ENCODE measurements at regions not wholly inside any gene's neighbourhood (a gene's known extent, or its start where the extent isn't known, plus 50 kb on each side); places are given as distances from the start of the nearest gene placed in this dataset.
"Not testable (repeated sequence)": the region's sequence is repeated elsewhere in the genome, so short reads cannot be mapped to it uniquely, and the experiment has no call there.

DNA sequence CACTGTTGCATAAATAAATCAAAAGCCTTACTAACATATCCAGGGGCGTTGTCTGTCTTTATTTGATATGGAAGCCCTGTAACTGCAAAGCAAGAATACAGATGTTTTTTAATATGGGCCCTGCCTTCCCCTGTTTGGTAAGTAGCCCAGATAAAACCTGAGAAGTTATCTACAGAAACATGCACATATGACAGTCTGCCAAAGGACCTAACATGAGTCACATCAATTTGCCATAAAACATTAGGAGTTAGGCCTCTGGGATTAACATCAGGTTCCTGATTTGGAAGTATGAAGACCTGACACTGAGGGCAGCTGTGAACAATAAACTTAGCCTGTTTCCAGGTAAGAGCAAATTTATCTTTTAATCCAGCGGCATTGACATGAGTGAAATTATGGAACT, 1588.8 kb downstream of the REEP3 start:
- Histone ChIP-seq H3K9ac (ENCODE audit: low read length) (no peak overlapping the region), H3K4me2 (ENCODE audit: low read length) (no peak overlapping the region), H3K27me3 (ENCODE audit: low read depth, low read length) (no peaks in the 10 kb centered on the region), H4K20me1 (ENCODE audit: insufficient read depth, low read length) (no peaks in the 10 kb centered on the region), H2AFZ (ENCODE audit: low read depth, low read length) (no peak overlapping the region), H3K27ac (ENCODE audit: low read length) (no peak overlapping the region), H3K79me2 (ENCODE audit: low read length) (no peaks in the 10 kb centered on the region), H3K4me1 (ENCODE audit: low read length) (no peaks in the 10 kb centered on the region), H3K4me3 (ENCODE audit: low read length) (no peak overlapping the region), H3K36me3 (replicated peaks; ENCODE audit: low read depth, low read length) (no peaks in the 10 kb centered on the region), H3K9me3 (ENCODE audit: insufficient read depth, low read length) (no peaks in the 10 kb centered on the region)
- TF ChIP-seq EZH2phosphoT487 (IDR thresholded peaks at IDR 0.05; ENCODE audit: low read depth), result no peak
- TF ChIP-seq, protein P1, sequence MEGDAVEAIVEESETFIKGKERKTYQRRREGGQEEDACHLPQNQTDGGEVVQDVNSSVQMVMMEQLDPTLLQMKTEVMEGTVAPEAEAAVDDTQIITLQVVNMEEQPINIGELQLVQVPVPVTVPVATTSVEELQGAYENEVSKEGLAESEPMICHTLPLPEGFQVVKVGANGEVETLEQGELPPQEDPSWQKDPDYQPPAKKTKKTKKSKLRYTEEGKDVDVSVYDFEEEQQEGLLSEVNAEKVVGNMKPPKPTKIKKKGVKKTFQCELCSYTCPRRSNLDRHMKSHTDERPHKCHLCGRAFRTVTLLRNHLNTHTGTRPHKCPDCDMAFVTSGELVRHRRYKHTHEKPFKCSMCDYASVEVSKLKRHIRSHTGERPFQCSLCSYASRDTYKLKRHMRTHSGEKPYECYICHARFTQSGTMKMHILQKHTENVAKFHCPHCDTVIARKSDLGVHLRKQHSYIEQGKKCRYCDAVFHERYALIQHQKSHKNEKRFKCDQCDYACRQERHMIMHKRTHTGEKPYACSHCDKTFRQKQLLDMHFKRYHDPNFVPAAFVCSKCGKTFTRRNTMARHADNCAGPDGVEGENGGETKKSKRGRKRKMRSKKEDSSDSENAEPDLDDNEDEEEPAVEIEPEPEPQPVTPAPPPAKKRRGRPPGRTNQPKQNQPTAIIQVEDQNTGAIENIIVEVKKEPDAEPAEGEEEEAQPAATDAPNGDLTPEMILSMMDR (IDR thresholded peaks at IDR 0.05; ENCODE audit: low read depth, low read length), result no peak

- not testable (repeated sequence) for H3K9me3 ChIP-seq (ENCODE audit: insufficient read depth, low read length); H3K4me3 ChIP-seq (ENCODE audit: low read length); H3K79me2 ChIP-seq (ENCODE audit: low read length); H2AFZ ChIP-seq (ENCODE audit: low read depth, low read length); H3K27ac ChIP-seq (ENCODE audit: low read length); H3K4me1 ChIP-seq (ENCODE audit: low read length); H4K20me1 ChIP-seq (ENCODE audit: insufficient read depth, low read length); H3K4me2 ChIP-seq (ENCODE audit: low read length); H3K36me3 ChIP-seq (replicated peaks; ENCODE audit: low read depth, low read length); H3K27me3 ChIP-seq (ENCODE audit: low read depth, low read length); H3K9ac ChIP-seq (ENCODE audit: low read length)
Measured at GRCh38 chr10:65111059-65111458, 1589.9 kb downstream of the REEP3 start.

DNA sequence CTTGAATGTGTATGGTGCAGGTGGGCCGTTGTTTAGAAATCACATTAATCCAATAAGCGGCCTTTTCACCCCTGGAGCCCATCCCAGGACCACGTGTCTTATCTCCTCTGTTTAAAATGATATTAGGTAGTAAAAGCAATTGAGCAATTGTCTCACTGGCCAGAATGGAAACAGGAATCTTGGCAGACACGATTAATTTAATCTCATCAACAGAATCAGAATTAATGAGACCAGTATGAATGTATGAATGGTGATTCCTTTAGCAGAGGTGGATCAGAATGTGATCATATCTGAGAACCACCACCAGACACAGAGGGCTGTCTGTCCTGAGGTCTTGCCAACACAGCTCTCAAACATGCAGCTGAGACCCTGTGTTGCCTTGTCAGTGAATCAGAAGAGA, 1591.4 kb downstream of the REEP3 start:
- Histone ChIP-seq H4K20me1 (ENCODE audit: insufficient read depth, low read length) (no peaks in the 10 kb centered on the region), H3K4me1 (ENCODE audit: low read length) (no peaks in the 10 kb centered on the region), H3K4me3 (ENCODE audit: low read length) (no peak overlapping the region), H3K36me3 (replicated peaks; ENCODE audit: low read depth, low read length) (no peaks in the 10 kb centered on the region), H3K27me3 (ENCODE audit: low read depth, low read length) (no peaks in the 10 kb centered on the region), H3K9me3 (ENCODE audit: insufficient read depth, low read length) (no peaks in the 10 kb centered on the region), H2AFZ (ENCODE audit: low read depth, low read length) (no peak overlapping the region), H3K4me2 (ENCODE audit: low read length) (no peak overlapping the region), H3K27ac (ENCODE audit: low read length) (no peak overlapping the region), H3K79me2 (ENCODE audit: low read length) (no peaks in the 10 kb centered on the region), H3K9ac (ENCODE audit: low read length) (no peak overlapping the region)
- no peak for TF ChIP-seq EZH2phosphoT487 (IDR thresholded peaks at IDR 0.05; ENCODE audit: low read depth)
- TF ChIP-seq, protein P1 (IDR thresholded peaks at IDR 0.05; ENCODE audit: low read depth, low read length), result no peak

- TF ChIP-seq EZH2phosphoT487 (IDR thresholded peaks at IDR 0.05; ENCODE audit: low read depth), result no peak
- Histone ChIP-seq H3K79me2 (ENCODE audit: low read length) (no peaks in the 10 kb centered on the region), H3K4me3 (ENCODE audit: low read length) (no peak overlapping the region), H4K20me1 (ENCODE audit: insufficient read depth, low read length) (no peaks in the 10 kb centered on the region), H3K27me3 (ENCODE audit: low read depth, low read length) (no peaks in the 10 kb centered on the region), H3K36me3 (replicated peaks; ENCODE audit: low read depth, low read length) (no peaks in the 10 kb centered on the region), H3K9ac (ENCODE audit: low read length) (no peak overlapping the region), H3K4me2 (ENCODE audit: low read length) (no peak overlapping the region), H3K9me3 (ENCODE audit: insufficient read depth, low read length) (no peaks in the 10 kb centered on the region), H3K4me1 (ENCODE audit: low read length) (no peaks in the 10 kb centered on the region), H3K27ac (ENCODE audit: low read length) (no peak overlapping the region), H2AFZ (ENCODE audit: low read depth, low read length) (no peak overlapping the region)
Measured at GRCh38 chr10:65123120-65123519, 1601.9 kb downstream of the REEP3 start.

DNA sequence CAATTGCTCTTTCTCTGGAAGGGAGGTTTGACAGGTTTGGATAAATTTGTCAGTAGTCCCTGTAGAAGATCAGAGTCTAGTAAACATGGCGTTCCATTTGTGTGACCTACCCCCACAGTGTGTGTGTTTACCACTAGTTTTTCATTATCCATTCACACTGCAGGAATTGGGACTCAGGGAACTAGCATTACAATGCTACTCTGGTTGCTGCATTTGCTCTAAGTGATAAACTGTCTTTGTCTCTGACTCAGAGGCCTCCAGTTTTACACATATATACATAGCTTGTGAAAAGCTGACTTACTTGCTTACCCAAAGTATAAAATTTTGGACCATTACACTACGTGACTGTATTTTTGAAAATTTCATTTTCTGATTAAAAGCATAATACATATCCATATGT, 1604.0 kb downstream of the REEP3 start:
- no peaks in the 10 kb centered on the region for H3K27me3 ChIP-seq (ENCODE audit: low read depth, low read length)
- no peak overlapping the region for H3K27ac ChIP-seq (ENCODE audit: low read length)
- H3K4me2 ChIP-seq (ENCODE audit: low read length), result no peak overlapping the region
- H3K79me2 ChIP-seq (ENCODE audit: low read length), result no peaks in the 10 kb centered on the region
- no peak overlapping the region for H3K9ac ChIP-seq (ENCODE audit: low read length)
- H3K4me1 ChIP-seq (ENCODE audit: low read length), result no peaks in the 10 kb centered on the region
- H3K4me3 ChIP-seq (ENCODE audit: low read length), result no peak overlapping the region
- no peak for TF ChIP-seq EZH2phosphoT487 (IDR thresholded peaks at IDR 0.05; ENCODE audit: low read depth)
- TF ChIP-seq, protein P1 (IDR thresholded peaks at IDR 0.05; ENCODE audit: low read depth, low read length), result no peak
- no peak overlapping the region for H2AFZ ChIP-seq (ENCODE audit: low read depth, low read length)
- H3K9me3 ChIP-seq (ENCODE audit: insufficient read depth, low read length), result no peaks in the 10 kb centered on the region
- H3K36me3 ChIP-seq (replicated peaks; ENCODE audit: low read depth, low read length), result no peaks in the 10 kb centered on the region
- no peaks in the 10 kb centered on the region for H4K20me1 ChIP-seq (ENCODE audit: insufficient read depth, low read length)
